GM06990 (cell line): ENCODE measurements at regions not wholly inside any gene's neighbourhood (a gene's known extent, or its start where the extent isn't known, plus 50 kb on each side); places are given as distances from the start of the nearest gene placed in this dataset.
"Not testable (repeated sequence)": the region's sequence is repeated elsewhere in the genome, so short reads cannot be mapped to it uniquely, and the experiment has no call there.

Source experiments
- DNase-seq: peaks from one replicate; pipeline ENCODE4 v3.0.0-alpha.2; 2011; ENCODE audit not compliant: insufficient read length; ENCODE audit errors: extremely low read depth
- H3K27me3 ChIP-seq: replicated peaks from 2 replicates; pipeline ENCODE4 v1.6.0; 2011; ENCODE audit warnings: low read length; ENCODE audit not compliant: control insufficient read depth, insufficient read depth
- H3K36me3 ChIP-seq: 2 replicates; pipeline ENCODE4 v1.5.1; 2011; ENCODE audit warnings: low read length; ENCODE audit not compliant: control insufficient read depth, insufficient read depth
- H3K4me3 ChIP-seq: replicated peaks from 2 replicates; pipeline ENCODE4 v1.5.1; 2011; ENCODE audit warnings: low read depth, mild to moderate bottlenecking, control low read depth, low read length
- TF ChIP-seq, protein P1 (sequence below): IDR thresholded peaks from 2 replicates; pipeline ENCODE4 v1.5.1; 2011; ENCODE audit warnings: low read length, control low read depth, mild to moderate bottlenecking, inconsistent platforms; ENCODE audit not compliant: insufficient read depth, poor library complexity, severe bottlenecking

DNA sequence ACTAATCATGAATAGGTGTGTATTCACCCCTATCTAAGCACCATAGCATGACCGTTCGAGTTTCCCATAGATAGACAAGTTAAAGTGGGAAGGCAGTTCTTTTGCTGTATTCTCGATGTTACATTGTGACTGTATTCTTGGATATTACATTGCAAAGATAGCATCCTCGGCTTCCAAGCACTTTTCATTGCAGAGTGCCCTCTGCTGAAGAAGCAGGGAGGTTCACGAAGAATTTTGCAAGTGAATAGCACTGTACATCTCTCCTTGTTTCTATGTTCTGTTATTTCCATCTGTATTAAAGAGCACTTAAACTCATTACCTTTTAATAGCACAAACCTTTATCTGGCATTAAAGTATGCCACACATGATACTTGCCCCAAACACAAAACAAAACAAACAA, 426.7 kb upstream of the ARX start:
- no peak for DNase-seq
- TF ChIP-seq, protein P1, sequence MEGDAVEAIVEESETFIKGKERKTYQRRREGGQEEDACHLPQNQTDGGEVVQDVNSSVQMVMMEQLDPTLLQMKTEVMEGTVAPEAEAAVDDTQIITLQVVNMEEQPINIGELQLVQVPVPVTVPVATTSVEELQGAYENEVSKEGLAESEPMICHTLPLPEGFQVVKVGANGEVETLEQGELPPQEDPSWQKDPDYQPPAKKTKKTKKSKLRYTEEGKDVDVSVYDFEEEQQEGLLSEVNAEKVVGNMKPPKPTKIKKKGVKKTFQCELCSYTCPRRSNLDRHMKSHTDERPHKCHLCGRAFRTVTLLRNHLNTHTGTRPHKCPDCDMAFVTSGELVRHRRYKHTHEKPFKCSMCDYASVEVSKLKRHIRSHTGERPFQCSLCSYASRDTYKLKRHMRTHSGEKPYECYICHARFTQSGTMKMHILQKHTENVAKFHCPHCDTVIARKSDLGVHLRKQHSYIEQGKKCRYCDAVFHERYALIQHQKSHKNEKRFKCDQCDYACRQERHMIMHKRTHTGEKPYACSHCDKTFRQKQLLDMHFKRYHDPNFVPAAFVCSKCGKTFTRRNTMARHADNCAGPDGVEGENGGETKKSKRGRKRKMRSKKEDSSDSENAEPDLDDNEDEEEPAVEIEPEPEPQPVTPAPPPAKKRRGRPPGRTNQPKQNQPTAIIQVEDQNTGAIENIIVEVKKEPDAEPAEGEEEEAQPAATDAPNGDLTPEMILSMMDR: no peak
- no peak overlapping the region for H3K4me3 ChIP-seq
- H3K36me3 ChIP-seq: no peaks in the 10 kb centered on the region
- no peaks in the 10 kb centered on the region for H3K27me3 ChIP-seq

DNA sequence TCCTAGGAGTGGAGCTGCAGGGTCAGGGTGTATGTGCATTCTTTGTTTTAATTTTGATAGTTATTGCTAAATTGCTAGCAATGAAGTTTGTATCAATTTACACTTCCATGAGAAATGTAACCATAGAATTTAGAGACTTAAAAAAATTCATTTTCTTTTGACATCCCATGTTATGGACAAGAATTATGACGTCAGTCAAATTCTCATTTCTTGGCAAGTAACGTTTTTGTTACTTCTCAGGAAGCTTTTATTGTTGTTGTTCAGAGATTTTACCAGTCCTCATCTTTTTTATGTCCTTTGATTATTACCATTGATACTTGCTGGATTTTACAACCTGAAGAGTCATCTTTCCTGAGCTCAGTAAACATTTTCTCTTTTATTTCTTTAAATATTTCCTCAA, 417.5 kb upstream of the ARX start:
- DNase-seq: no peak
- no peak overlapping the region for H3K4me3 ChIP-seq
- H3K27me3 ChIP-seq: no peaks in the 10 kb centered on the region
- no peaks in the 10 kb centered on the region for H3K36me3 ChIP-seq
- TF ChIP-seq, protein P1: no peak

DNA sequence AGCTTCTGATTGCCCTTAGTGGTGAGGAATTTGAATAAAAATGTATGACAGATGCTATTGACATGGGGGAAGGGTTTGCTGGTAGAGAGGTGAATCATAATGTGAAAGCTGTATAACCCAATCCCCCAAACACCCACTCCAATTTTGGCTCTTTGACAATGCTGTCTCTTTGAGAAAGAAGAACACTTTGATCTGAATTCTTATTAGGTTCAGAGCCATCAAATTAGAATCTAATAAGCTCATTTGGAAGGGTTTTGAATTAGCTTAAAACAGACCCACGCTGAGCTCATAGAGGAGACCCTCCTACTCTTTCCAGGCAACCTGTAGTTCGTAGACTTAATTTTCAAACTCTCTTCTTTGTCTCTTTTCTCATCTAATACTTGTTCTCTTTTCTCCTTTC, 416.6 kb upstream of the ARX start:
- DNase-seq: no peak
- Histone ChIP-seq H3K36me3 (no peaks in the 10 kb centered on the region), H3K4me3 (no peak overlapping the region), H3K27me3 (no peaks in the 10 kb centered on the region)
- TF ChIP-seq, protein P1: no peak

DNA sequence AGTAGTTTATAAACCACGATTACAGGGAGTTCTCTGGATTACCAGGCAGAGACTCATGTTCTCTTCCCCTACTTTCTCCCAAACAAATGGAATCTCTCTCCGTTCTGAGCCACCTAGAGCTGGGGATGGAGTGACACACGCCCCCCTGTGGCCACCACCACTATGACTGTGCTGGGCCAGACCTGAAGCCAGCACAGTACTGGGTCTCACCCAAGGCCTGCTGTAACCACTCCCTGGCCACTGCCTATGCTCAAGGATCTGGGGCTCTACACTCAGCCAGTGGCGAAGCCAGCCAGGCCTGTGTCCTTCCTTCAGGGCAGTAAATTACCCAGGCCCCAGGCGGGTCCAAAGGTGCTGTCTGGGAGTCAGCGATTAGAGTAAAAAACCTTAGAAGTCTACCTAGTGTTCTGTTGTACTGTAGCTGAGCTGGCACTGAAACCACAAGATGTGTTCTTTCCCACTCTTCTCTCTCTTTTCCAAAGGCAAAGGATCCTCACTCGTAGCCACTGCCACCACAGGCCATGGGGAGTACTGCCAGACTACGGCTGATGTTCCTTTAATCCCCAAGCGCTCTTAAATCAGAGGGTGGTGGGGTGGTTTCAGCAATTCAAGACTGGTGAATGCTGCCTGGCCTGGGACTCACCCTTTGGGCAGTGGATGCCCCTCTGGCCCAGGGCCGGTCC, 412.2 kb upstream of the ARX start:
- TF ChIP-seq, protein P1: peak; percentile 5
- DNase-seq: no peak
- Histone ChIP-seq H3K27me3 (no peaks in the 10 kb centered on the region), H3K36me3 (no peaks in the 10 kb centered on the region), H3K4me3 (no peak overlapping the region)

DNA sequence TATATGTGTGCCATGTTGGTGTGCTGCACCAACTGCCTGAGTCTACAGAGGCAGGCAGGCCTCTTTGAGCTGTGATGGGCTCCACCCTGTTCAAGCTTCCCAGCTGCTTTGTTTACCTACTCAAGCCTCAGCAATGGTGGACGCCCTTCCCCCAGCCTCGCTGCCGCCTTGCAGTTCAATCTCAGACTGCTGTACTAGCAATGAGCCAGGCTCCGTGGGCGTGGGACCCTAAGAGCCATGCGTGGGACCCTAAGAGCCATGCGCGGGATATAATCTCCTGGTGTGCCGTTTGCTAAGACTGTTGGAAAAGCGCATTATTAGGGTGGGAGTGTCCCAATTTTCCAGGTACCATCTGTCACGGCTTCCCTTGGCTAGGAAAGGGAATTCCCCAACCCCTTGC, 388.4 kb upstream of the ARX start:
- H3K4me3 ChIP-seq, DNase-seq, H3K36me3 ChIP-seq, H3K27me3 ChIP-seq: not testable (repeated sequence)

DNA sequence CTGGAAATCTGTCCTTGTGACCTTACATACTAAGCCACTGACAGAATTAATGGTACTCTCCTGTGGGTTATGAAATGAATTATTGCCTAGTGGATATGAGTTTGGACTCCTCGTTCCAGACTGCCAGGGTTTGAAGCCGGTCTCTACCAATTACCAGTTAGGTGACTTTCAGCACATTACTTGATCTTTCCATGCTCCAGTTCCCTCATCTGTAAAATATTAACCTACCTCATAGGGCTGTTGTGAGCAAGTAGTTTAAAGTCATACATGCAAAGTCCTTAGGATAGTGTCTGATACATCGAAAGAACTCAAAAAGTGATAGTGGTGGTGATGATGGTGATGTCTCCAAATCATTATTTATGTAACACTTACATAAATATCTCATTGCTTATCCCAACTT, 373.5 kb upstream of the ARX start:
- no peak for DNase-seq
- no peak overlapping the region for H3K4me3 ChIP-seq
- TF ChIP-seq, protein P1: no peak
- no peaks in the 10 kb centered on the region for H3K27me3 ChIP-seq
- H3K36me3 ChIP-seq: no peaks in the 10 kb centered on the region
